ENCODE measurements at regions not wholly inside any gene's neighbourhood (a gene's known extent, or its start where the extent isn't known, plus 50 kb on each side); places are given as distances from the start of the nearest gene placed in this dataset.

DNA sequence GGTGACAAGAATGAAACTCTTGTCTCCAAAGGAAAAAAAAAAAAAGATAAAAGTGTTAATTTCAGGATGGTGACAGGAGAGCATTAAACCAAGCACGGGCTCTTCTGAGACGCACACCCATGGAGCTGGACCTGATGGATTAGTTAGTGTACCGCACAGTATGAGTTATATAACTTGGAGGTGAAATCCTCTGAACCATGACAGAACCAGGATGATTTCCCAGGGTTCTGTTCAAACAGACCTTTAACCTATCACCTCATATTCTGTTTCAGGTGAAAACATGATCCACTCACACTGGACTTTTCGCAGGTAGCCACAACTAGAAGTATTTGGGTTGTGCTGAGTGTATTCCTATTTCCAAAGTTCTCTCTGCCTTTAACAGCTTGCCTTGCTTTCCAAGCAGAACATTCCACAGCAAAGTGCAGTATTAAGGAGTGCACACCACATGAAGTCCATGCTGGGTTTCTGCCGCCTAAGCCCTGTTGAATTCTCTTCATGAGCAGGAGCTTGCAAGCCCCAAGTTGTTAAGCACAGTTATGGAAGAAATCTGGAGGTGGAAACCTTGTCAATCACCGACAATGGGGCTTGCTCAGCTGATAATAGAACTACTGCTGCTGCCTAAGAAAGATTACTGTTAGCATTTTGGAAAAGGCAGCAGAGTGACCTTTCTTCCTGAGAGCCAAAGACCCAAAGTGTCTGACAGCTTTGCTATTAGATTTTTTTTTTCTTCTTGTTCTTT lies 461.7 kb downstream of the TLE1 start:
- in situ Hi-C loops (cut with MboI; ENCODE audit: low sequenced_read_pairs, unreplicated experiment), result no loop called here
- TF ChIP-seq, protein P1, sequence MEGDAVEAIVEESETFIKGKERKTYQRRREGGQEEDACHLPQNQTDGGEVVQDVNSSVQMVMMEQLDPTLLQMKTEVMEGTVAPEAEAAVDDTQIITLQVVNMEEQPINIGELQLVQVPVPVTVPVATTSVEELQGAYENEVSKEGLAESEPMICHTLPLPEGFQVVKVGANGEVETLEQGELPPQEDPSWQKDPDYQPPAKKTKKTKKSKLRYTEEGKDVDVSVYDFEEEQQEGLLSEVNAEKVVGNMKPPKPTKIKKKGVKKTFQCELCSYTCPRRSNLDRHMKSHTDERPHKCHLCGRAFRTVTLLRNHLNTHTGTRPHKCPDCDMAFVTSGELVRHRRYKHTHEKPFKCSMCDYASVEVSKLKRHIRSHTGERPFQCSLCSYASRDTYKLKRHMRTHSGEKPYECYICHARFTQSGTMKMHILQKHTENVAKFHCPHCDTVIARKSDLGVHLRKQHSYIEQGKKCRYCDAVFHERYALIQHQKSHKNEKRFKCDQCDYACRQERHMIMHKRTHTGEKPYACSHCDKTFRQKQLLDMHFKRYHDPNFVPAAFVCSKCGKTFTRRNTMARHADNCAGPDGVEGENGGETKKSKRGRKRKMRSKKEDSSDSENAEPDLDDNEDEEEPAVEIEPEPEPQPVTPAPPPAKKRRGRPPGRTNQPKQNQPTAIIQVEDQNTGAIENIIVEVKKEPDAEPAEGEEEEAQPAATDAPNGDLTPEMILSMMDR (IDR thresholded peaks at IDR 0.05; ENCODE audit: borderline replicate concordance, control extremely low read depth, extremely low read depth, insufficient read depth, missing control alignments), result no peak
- DNase-seq (ENCODE audit: low spot score), result no peak

- in situ Hi-C loops (cut with MboI; ENCODE audit: low sequenced_read_pairs, unreplicated experiment), result no loop called here
- TF ChIP-seq, protein P1 (IDR thresholded peaks at IDR 0.05; ENCODE audit: borderline replicate concordance, control extremely low read depth, extremely low read depth, insufficient read depth, missing control alignments), result no peak
Observed at GRCh38 chr9:81225596-81225995, 463.8 kb downstream of the TLE1 start.

DNA sequence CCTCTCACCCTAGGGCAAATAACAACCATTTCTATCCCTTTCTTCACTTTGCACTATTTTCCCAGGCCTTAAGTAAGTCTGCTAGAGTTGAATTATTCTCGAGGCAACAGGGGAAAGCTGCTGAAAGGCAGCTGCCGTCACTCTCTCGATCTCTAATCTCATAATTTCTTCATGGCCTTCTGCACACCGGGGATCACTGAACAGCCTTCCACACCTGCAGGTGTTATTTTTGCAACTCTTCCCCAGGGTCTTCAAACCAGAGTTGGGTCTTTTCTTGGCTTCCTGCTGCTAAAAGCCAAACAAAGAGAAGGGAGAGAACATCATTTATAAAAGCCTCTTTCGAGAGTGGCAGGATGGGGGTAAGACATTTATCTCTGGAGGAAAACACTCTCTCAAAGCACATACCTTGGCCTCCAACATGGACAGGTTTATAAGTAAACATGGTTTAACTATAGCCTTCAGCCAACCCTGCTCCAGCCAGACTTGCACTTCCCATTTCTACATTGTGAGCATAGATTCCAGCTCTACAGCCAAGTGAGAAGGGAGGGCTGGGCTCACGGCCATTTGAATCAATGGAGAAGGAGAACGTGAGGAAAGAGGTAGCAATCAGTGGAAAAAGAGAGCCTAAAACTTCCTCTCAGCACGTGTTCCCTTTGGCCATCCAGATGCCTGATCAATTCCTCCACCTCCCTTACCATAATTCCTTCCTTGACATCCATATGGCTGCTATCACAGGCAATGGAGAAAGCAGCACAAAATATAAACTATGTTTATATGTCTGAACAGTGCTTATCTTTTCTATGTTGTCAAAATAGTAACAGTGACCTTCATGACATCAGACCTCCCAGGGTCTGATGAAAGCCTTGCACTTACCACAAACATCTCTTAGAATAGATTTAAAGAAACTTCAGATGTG lies 464.9 kb downstream of the TLE1 start:
- in situ Hi-C loops (cut with MboI; ENCODE audit: low sequenced_read_pairs, unreplicated experiment), result no loop called here
- TF ChIP-seq, protein P1 (IDR thresholded peaks at IDR 0.05; ENCODE audit: borderline replicate concordance, control extremely low read depth, extremely low read depth, insufficient read depth, missing control alignments), result no peak
- no peak for DNase-seq (ENCODE audit: low spot score)

More at GRCh38 chr9:81225596-81225995, 463.8 kb downstream of the TLE1 start:
- DNase-seq (ENCODE audit: low spot score), result no peak

GRCh38 chr9:81214975-81215374 lies 474.4 kb downstream of the TLE1 start:
- no peak for DNase-seq (ENCODE audit: low spot score)
- TF ChIP-seq, protein P1 (IDR thresholded peaks at IDR 0.05; ENCODE audit: borderline replicate concordance, control extremely low read depth, extremely low read depth, insufficient read depth, missing control alignments), result no peak
- in situ Hi-C loops (cut with MboI; ENCODE audit: low sequenced_read_pairs, unreplicated experiment), result no loop called here

- TF ChIP-seq, protein P1 (IDR thresholded peaks at IDR 0.05; ENCODE audit: borderline replicate concordance, control extremely low read depth, extremely low read depth, insufficient read depth, missing control alignments), result no peak
- no peak for DNase-seq (ENCODE audit: low spot score)
- in situ Hi-C loops (cut with MboI; ENCODE audit: low sequenced_read_pairs, unreplicated experiment), result no loop called here
Observed at GRCh38 chr9:81213456-81213855, 475.9 kb downstream of the TLE1 start.

DNA sequence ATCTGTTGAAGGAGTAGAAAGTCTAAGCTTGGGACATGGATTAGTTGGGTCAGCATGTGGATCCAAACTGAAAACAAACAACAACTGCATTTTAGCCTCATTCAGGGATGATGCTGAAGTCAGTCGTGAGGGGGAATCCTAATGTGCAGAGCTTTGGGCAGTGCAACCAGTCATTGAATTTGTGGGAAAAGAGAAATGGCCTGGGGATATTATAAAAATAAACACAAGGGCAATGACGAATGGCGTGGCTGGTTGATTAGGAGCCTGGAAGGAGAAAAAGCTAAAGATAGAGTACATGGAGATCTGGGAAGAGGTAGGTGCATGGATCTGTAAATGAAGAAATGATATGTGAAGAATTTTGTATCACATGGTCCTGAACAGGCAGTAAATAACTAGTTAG lies 477.6 kb downstream of the TLE1 start:
- no peak for DNase-seq (ENCODE audit: low spot score)
- TF ChIP-seq, protein P1 (IDR thresholded peaks at IDR 0.05; ENCODE audit: borderline replicate concordance, control extremely low read depth, extremely low read depth, insufficient read depth, missing control alignments), result no peak
- in situ Hi-C loops (cut with MboI; ENCODE audit: low sequenced_read_pairs, unreplicated experiment), result no loop called here

Measured in GM13976 (cell line).